Endothelial cell (in vitro differentiated cells): ENCODE measurements at regions not wholly inside any gene's neighbourhood (a gene's known extent, or its start where the extent isn't known, plus 50 kb on each side); places are given as distances from the start of the nearest gene placed in this dataset.
"Not testable (repeated sequence)": the region's sequence is repeated elsewhere in the genome, so short reads cannot be mapped to it uniquely, and the experiment has no call there.

Experiments used
- DNase-seq: peaks from one replicate; pipeline ENCODE4 v3.0.0; 2021; ENCODE audit warnings: low spot score
- H3K27ac Mint-ChIP-seq: one replicate; pipeline ENCODE4 v1.8.0; 2021; ENCODE audit warnings: mixed read lengths, inconsistent platforms; ENCODE audit not compliant: unreplicated experiment
- H3K27me3 Mint-ChIP-seq: one replicate; pipeline ENCODE4 v1.8.0; 2021; ENCODE audit warnings: mild to moderate bottlenecking, moderate library complexity, mixed read lengths, inconsistent platforms; ENCODE audit not compliant: unreplicated experiment
- H3K36me3 Mint-ChIP-seq: one replicate; pipeline ENCODE4 v1.8.0; 2021; ENCODE audit warnings: mild to moderate bottlenecking, low read depth, mixed read lengths, inconsistent platforms; ENCODE audit not compliant: unreplicated experiment
- H3K4me1 Mint-ChIP-seq: one replicate; pipeline ENCODE4 v1.8.0; 2021; ENCODE audit warnings: mild to moderate bottlenecking, mixed read lengths, inconsistent platforms; ENCODE audit not compliant: unreplicated experiment
- H3K4me3 Mint-ChIP-seq: one replicate; pipeline ENCODE4 v1.8.0; 2021; ENCODE audit warnings: mild to moderate bottlenecking, mixed read lengths, inconsistent platforms; ENCODE audit not compliant: unreplicated experiment
- H3K9me3 Mint-ChIP-seq: one replicate; pipeline ENCODE4 v1.8.0; 2021; ENCODE audit warnings: mixed read lengths, inconsistent platforms; ENCODE audit not compliant: unreplicated experiment
- TF ChIP-seq, protein P1 (sequence below): fragments of 200-600 bp; sonication (generic); IDR thresholded peaks from one replicate; pipeline ENCODE4 v1.5.0; 2021; ENCODE audit warnings: antibody characterized with exemption; ENCODE audit not compliant: unreplicated experiment

DNA sequence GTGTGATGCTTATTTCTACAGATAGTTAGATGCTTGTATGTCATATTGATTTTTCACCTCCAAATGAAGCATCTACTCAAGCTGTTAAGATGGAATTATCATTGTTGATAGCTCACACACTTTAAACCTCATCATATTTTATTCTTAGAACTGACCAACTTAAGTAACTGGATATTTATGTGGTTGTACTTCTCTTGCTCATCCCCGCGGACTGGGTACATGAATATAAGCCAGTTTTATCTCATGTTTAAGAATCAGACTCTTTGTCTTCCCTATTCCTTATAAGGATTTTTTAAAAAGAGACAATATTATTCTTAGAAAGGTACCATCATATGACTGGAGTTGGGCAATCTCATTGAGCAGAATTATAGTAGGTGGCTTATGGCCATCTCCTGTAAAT is 358.7 kb downstream of the DSC3 start:
- Mint-ChIP-seq H3K27me3 (peaks cover 1% of the 10 kb centered on the region), H3K9me3 (no peaks in the 10 kb centered on the region), H3K4me1 (peaks cover 3% of the 10 kb centered on the region), H3K36me3 (no peaks in the 10 kb centered on the region), H3K4me3 (no peak overlapping the region), H3K27ac (no peak overlapping the region)
- TF ChIP-seq, protein P1, sequence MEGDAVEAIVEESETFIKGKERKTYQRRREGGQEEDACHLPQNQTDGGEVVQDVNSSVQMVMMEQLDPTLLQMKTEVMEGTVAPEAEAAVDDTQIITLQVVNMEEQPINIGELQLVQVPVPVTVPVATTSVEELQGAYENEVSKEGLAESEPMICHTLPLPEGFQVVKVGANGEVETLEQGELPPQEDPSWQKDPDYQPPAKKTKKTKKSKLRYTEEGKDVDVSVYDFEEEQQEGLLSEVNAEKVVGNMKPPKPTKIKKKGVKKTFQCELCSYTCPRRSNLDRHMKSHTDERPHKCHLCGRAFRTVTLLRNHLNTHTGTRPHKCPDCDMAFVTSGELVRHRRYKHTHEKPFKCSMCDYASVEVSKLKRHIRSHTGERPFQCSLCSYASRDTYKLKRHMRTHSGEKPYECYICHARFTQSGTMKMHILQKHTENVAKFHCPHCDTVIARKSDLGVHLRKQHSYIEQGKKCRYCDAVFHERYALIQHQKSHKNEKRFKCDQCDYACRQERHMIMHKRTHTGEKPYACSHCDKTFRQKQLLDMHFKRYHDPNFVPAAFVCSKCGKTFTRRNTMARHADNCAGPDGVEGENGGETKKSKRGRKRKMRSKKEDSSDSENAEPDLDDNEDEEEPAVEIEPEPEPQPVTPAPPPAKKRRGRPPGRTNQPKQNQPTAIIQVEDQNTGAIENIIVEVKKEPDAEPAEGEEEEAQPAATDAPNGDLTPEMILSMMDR = no peak
- no peak for DNase-seq

DNA sequence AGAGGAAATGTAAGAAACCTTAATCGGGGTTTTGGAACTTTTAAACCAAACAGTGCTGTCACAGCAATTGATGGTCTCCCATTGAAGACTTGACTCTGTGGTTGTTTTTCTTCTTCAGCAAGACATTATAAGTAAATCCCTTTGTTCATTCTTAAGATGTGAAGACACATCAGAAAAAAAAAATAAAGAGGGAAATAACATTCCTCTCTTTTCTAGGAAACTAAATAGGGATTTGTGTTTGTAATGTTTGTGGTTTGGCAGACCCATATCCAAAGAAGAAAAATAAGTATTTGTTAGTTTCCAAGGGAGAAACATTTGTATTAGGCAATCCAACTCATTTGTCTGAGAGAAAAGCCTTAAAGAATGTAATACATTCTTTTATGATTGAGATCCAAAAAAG is 359.9 kb downstream of the DSC3 start:
- TF ChIP-seq, protein P1 = no peak
- Mint-ChIP-seq H3K27ac (no peak overlapping the region), H3K4me1 (peaks cover 3% of the 10 kb centered on the region), H3K27me3 (no peaks in the 10 kb centered on the region), H3K4me3 (no peak overlapping the region), H3K36me3 (no peaks in the 10 kb centered on the region), H3K9me3 (no peaks in the 10 kb centered on the region)
- DNase-seq = no peak

DNA sequence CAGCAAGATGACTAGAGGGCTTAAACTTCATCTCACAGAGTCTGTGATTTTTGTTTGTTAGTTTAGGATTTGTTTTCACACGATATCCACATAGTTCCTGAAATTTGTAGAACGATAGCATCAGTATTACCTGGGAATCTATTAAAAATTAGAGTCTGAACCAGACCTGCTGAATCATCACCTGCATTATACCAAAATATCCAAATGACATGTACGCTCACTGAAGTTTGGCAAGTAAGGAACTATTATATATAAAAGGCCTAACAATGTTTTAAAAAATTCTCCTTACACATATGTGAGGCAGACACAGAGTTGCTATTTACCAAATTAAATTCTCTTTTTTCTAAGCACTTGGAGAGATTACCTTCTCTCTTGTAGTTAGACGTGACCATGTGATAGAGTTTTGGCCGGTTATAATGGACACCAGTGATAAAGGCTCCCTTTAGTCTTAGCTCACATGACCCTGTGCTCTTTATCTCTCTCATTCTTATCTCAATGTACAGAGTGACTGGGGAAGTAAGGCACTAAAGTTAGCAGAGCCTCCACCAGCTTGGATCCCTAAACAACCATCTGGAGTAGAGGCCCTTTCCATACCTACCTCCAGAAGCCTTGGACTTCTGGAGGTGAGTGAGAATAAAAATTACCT is 363.1 kb downstream of the DSC3 start:
- Mint-ChIP-seq H3K36me3 (no peaks in the 10 kb centered on the region), H3K4me1 (peaks cover 4% of the 10 kb centered on the region), H3K4me3 (no peak overlapping the region), H3K9me3 (no peaks in the 10 kb centered on the region), H3K27ac (no peak overlapping the region), H3K27me3 (no peaks in the 10 kb centered on the region)
- DNase-seq = no peak
- TF ChIP-seq, protein P1 = no peak

DNA sequence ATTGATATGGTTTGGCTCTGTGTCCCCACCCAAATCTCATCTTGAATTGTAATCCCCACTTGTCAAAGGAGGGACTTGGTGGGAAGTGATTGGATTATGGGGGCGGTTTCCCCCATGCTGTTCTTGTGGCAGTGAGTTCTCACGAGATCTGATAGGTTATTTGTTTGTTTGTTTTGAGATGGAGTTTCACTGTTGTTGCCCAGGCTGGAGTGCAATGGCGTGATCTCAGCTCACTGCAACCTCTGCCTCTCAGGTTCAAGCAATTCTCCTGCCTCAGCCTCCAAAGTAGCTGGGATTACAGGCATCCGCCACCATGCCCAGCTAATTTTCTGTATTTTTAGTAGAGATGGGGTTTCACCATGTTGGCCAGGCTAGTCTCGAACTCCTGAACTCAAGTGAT is 364.7 kb downstream of the DSC3 start:
- H3K27me3 Mint-ChIP-seq, H3K4me3 Mint-ChIP-seq, H3K9me3 Mint-ChIP-seq, H3K27ac Mint-ChIP-seq, H3K36me3 Mint-ChIP-seq, H3K4me1 Mint-ChIP-seq, DNase-seq: not testable (repeated sequence)

DNA sequence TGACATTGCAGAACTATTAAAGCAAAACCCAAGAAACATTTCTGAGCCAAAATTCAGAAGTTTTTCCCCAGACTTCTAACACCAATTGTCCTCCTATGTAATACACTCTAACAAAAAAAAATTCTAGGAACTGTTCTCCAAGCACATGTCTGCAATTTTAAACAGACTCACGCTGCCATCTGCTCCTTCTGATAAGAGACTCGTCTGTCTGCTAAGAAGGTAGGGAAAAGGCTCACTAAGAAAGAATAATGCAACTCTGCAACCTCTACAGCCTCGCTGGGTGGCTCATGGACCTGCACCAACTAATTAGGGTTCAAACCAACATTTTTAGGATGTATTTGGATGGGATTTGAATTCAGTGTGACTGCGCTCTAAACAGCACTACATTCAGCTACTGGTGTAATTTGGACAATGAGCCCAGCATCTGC is 366.5 kb downstream of the DSC3 start:
- TF ChIP-seq, protein P1 = no peak
- Mint-ChIP-seq H3K4me1 (peaks cover 4% of the 10 kb centered on the region), H3K9me3 (no peaks in the 10 kb centered on the region), H3K4me3 (no peak overlapping the region), H3K36me3 (no peaks in the 10 kb centered on the region), H3K27ac (no peak overlapping the region), H3K27me3 (no peaks in the 10 kb centered on the region)
- DNase-seq = no peak

DNA sequence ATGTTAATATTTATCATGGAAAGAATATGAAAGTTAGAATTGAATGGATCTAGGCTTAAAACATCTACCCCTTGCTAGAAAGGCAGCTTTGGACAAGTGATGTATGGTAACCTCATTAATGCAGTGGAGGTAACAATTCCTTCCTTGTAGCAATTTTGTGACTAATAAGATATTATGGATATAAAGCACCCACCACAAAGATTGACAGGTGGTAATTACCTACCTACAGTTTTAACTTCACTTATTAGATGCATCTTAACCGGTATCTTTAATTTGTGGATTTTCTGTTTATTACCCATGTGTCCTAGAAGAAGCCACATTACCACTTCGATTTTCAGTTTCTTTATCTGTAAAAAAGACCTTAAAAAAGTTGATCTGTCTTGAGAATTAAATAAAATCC is 367.0 kb downstream of the DSC3 start:
- no peaks in the 10 kb centered on the region for H3K27me3 Mint-ChIP-seq
- DNase-seq = no peak
- no peak overlapping the region for H3K4me3 Mint-ChIP-seq
- TF ChIP-seq, protein P1 = no peak
- no peak overlapping the region for H3K27ac Mint-ChIP-seq
- H3K4me1 Mint-ChIP-seq = peaks cover 4% of the 10 kb centered on the region
- no peaks in the 10 kb centered on the region for H3K36me3 Mint-ChIP-seq
- H3K9me3 Mint-ChIP-seq = no peaks in the 10 kb centered on the region
